Erythroblast (primary cell): ENCODE measurements at regions not wholly inside any gene's neighbourhood (a gene's known extent, or its start where the extent isn't known, plus 50 kb on each side); places are given as distances from the start of the nearest gene placed in this dataset.

Experiments used
- GATA1 ChIP-seq: IDR thresholded peaks from 2 replicates; pipeline ENCODE4 v1.6.1; 2011; ENCODE audit warnings: low read depth, mild to moderate bottlenecking, control low read depth, low read length, moderate library complexity
- POLR2A ChIP-seq: IDR thresholded peaks from 2 replicates; pipeline ENCODE4 v1.6.1; 2011; ENCODE audit warnings: mild to moderate bottlenecking, low read length

DNA sequence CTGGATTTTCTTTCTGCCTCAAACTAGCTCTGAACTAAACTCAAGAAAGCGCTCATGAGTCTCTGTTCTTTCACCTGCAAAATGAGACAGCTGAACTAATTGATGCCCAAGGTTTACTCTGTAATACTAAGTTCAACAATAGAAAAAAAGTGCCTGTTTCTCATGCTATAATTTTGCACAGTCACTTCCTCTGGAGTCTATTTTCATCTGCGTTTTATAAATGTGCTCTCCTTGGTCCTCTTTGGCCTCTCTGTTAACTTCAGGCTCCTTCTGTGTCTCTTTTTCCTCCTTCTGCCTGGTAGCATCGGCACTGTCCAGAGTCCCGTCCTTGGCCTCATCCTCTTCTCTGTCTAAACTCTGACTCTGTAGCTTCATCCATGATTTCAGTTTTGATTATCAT lies 311.9 kb upstream of the TLE4 start:
- no peak for TF ChIP-seq POLR2A
- no peak for TF ChIP-seq GATA1
